A673 (cell line): ENCODE measurements at regions not wholly inside any gene's neighbourhood (a gene's known extent, or its start where the extent isn't known, plus 50 kb on each side); places are given as distances from the start of the nearest gene placed in this dataset.

Source experiments
- EZH2 ChIP-seq: fragments of 200-600 bp; sonication (generic); IDR thresholded peaks from 2 replicates; pipeline ENCODE4 v1.6.1; 2017; ENCODE audit warnings: borderline replicate concordance, low read depth, mild to moderate bottlenecking, mixed read lengths, antibody characterized with exemption, low read length; ENCODE audit not compliant: poor library complexity, severe bottlenecking
- TF ChIP-seq, protein P1 (sequence below): fragments of 300-800, 200-600 bp; sonication (generic); conservative IDR thresholded peaks from 2 replicates; pipeline ENCODE4 v1.5.1; 2017; ENCODE audit warnings: low read depth, mild to moderate bottlenecking, antibody characterized with exemption, low read length, moderate library complexity, mixed read lengths

- TF ChIP-seq, protein P1, sequence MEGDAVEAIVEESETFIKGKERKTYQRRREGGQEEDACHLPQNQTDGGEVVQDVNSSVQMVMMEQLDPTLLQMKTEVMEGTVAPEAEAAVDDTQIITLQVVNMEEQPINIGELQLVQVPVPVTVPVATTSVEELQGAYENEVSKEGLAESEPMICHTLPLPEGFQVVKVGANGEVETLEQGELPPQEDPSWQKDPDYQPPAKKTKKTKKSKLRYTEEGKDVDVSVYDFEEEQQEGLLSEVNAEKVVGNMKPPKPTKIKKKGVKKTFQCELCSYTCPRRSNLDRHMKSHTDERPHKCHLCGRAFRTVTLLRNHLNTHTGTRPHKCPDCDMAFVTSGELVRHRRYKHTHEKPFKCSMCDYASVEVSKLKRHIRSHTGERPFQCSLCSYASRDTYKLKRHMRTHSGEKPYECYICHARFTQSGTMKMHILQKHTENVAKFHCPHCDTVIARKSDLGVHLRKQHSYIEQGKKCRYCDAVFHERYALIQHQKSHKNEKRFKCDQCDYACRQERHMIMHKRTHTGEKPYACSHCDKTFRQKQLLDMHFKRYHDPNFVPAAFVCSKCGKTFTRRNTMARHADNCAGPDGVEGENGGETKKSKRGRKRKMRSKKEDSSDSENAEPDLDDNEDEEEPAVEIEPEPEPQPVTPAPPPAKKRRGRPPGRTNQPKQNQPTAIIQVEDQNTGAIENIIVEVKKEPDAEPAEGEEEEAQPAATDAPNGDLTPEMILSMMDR = no peak
- TF ChIP-seq EZH2 = no peak
Observed at GRCh38 chrX:77017093-77017492, 430.1 kb upstream of the FGF16 start.
